HG02870 (cell line): ENCODE measurements at regions not wholly inside any gene's neighbourhood (a gene's known extent, or its start where the extent isn't known, plus 50 kb on each side); places are given as distances from the start of the nearest gene placed in this dataset.
"Not testable (repeated sequence)": the region's sequence is repeated elsewhere in the genome, so short reads cannot be mapped to it uniquely, and the experiment has no call there.

Source experiments
- ATAC-seq: cut with Tn5 transposase; IDR thresholded peaks from one replicate; pipeline ENCODE4 v1.9.1; 2021; ENCODE audit warnings: mild to moderate bottlenecking, moderate library complexity; ENCODE audit not compliant: unreplicated experiment

GRCh38 chr5:60546207-60546606, 153.8 kb downstream of the DEPDC1B start:
- no peak for ATAC-seq

- ATAC-seq, result no peak
These were observed 154.4 kb downstream of the DEPDC1B start for GRCh38 chr5:60545551-60545950.

- no peak for ATAC-seq
These were observed 155.8 kb downstream of the DEPDC1B start for GRCh38 chr5:60544142-60544541.

- ATAC-seq, result peak; percentile 21
These were observed 158.0 kb downstream of the DEPDC1B start for GRCh38 chr5:60541980-60542379.

GRCh38 chr5:60540856-60541805, 158.8 kb downstream of the DEPDC1B start:
- ATAC-seq, result peak; percentile 82

- ATAC-seq, result no peak
These were observed 160.8 kb downstream of the DEPDC1B start for GRCh38 chr5:60538955-60539866.

- no peak for ATAC-seq
These were observed 161.5 kb downstream of the DEPDC1B start for GRCh38 chr5:60538426-60538825.

- ATAC-seq, result no peak
These were observed 164.0 kb downstream of the DEPDC1B start for GRCh38 chr5:60535951-60536350.

GRCh38 chr5:60535198-60535597, 164.8 kb downstream of the DEPDC1B start:
- peak; percentile 57 for ATAC-seq

GRCh38 chr5:60533789-60534188, 166.2 kb downstream of the DEPDC1B start:
- ATAC-seq, result no peak

- not testable (repeated sequence) for ATAC-seq
These were observed 167.2 kb downstream of the DEPDC1B start for GRCh38 chr5:60532796-60533195.

- ATAC-seq, result not testable (repeated sequence)
These were observed 169.7 kb downstream of the DEPDC1B start for GRCh38 chr5:60530144-60530848.

- no peak for ATAC-seq
These were observed 171.0 kb downstream of the DEPDC1B start for GRCh38 chr5:60529001-60529400.

GRCh38 chr5:60527072-60527471, 172.9 kb downstream of the DEPDC1B start:
- no peak for ATAC-seq

- ATAC-seq, result no peak
These were observed 173.6 kb downstream of the DEPDC1B start for GRCh38 chr5:60526336-60526875.

GRCh38 chr5:60522292-60522905, 177.6 kb downstream of the DEPDC1B start:
- peak; percentile 86 for ATAC-seq

- peak; percentile 27 for ATAC-seq
These were observed 178.3 kb downstream of the DEPDC1B start for GRCh38 chr5:60521376-60522291.

GRCh38 chr5:60520451-60521227, 179.3 kb downstream of the DEPDC1B start:
- ATAC-seq, result no peak
